HG02973 (cell line): ENCODE measurements at regions not wholly inside any gene's neighbourhood (a gene's known extent, or its start where the extent isn't known, plus 50 kb on each side); places are given as distances from the start of the nearest gene placed in this dataset.

Experiments
- ATAC-seq: cut with Tn5 transposase; IDR thresholded peaks from one replicate; pipeline ENCODE4 v1.9.1; 2021; ENCODE audit warnings: moderate library complexity; ENCODE audit not compliant: unreplicated experiment

GRCh38 chr18:67926929-67927864, 410.7 kb upstream of the DSEL start:
- no peak for ATAC-seq

DNA sequence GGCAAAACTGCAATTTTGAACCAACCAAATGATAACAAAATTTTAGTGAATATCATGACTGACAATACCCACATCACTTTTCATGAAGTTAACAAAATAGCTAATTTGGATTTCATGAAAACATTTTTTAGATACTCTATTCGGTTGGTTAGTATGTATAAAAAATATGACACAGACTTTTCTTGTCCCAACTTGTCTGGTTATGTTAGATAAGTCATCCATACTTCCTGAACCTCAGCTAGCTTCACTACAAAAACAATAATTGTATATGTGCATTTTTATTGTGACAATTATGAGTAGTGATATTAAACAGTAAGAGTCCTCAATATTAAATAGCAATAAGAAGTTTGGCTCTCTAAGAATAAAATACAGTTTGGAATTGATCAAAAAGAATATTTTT, 408.1 kb upstream of the DSEL start:
- no peak for ATAC-seq

DNA sequence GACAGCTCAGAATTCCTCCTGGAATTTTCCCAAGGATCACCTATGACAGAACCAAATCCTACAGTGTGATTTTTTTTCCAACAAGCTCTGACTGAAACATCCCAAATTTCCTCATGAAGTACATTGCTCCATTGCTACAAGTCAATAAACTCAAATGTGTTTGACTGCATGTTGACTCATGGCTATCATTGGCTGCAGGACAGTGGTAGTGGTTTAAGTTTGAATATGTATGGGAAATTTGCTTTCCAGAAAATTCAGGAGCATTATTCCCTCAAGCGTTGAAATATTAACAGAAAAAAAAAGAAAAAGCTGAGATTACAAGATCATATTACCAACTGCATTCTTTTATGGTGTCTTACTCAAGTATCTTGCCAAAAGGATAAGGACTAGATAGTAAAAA, 402.8 kb upstream of the DSEL start:
- ATAC-seq = no peak

DNA sequence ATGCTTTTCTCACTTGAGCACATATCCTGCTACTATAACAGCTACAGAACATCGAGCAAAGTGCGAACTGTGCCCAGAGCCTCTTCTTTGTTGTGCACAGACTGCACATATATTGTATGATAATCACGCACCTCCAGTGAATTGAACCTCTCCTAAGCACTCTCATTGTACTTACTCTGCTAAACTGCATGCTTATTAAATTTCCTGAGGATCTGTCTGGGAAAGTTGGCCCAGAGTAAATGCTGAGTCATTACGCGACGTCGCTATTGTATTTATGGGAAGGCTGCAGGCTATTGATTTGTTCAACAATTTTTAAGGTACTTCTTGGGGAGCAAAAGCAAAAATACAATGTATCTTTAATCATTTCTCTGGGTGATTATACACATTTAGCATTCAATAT, 399.6 kb upstream of the DSEL start:
- no peak for ATAC-seq

- no peak for ATAC-seq
Measured at GRCh38 chr18:67913040-67913439, 396.5 kb upstream of the DSEL start.

DNA sequence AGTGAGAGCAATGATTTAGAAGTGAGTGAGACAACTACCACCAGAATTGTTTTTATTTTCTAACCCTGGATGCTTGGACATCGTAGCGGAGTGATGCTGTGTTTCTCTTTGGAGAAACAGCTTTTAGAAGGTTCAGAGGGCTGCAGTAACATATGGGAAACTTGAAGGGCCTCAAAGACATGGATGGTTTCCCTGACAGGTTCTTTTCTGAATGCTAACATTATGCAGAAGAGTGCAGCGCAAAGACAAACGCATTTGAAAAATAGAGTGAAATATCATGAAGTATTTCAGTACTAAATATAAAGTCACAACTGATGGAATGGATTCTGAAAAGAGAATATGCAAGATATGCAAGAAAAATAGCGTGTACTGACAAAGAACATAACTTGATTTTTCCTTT, 385.1 kb upstream of the DSEL start:
- ATAC-seq = no peak

DNA sequence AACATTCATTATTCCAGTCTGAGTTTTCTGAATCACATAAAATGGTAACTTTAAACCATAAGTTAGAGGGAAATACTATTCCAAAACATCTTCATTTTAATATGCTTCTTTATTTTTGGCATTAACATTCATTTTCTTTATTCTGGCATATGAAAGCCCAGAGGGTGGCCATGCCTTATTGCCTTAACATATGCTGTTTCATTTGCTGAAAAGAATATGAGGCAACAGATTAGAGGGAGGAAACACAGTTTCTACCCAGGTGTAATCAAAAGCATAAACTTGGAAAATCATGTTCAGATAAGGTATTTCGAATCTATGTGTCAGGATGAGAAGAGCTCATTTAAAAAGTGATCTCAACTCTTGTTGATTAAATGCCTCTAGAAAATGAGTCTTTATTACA, 379.9 kb upstream of the DSEL start:
- no peak for ATAC-seq

- ATAC-seq = no peak
Measured at GRCh38 chr18:67893916-67894315, 377.4 kb upstream of the DSEL start.

DNA sequence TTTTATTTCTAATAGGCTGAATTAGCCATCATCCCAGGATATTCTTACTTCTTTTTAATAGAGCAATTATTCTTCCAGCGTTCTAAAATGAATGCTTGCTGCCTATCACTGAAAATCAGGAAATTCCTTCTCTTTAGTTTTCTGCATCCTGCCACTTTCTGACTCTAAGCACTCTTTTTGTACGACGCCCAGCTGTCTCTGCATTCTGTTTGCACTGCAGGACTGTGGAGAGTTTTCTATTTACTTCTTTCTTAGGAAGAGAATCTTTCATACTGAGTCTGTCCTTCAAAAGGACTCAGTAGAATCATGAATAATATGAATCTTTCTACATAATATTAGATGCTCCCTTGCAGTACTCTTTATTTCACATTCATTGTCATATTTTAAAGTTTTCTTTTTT, 360.4 kb upstream of the DSEL start:
- no peak for ATAC-seq

- no peak for ATAC-seq
Measured at GRCh38 chr18:67875944-67876343, 359.4 kb upstream of the DSEL start.

DNA sequence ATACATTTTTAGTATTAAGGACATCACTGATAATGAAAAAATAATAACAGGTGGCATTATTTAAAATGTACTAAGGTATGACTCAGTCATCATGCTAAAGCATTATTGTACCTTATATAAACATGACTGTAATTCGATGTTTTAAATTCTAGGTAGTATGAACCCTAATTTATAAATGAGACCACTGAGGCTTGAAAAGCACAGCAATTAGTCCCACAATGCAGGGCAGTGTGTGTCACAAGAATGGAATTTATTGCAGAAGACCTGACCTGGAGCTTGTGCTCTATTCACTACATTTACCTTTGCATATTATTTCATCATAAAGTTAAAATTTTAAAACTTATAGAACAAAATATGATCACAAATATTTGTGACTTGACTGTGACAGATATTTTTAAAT, 358.5 kb upstream of the DSEL start:
- ATAC-seq = no peak

GRCh38 chr18:67865400-67865799, 348.9 kb upstream of the DSEL start:
- no peak for ATAC-seq

DNA sequence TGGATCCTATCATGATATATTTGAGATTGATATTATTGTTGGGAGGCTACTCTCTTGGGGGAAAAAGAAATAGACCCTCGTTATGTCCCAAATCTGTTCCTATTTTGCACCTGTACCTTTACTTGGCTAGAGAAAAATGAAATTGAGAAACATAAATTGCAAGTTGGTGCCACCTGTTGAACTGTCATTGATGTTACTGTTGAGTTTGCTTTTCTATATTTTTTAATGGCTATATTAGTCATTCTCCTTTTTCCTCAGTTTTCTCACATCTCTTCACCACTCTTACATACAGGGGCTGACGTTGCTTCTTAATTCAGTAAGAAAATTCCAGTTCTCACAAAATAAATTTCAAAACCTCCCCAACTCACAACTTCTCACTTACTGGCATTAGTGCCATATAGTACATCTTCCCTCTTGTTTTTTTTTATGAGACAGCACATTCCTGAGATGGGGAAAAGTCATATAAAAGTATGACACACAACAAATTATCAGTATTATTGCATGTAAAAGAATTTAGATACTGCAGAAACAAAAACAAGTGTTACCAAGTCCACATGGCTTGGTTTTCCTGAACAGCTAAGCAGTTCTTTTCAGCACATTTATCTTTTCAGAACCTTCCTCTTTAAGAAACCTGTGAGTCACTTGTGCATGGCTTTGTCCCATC, 348.3 kb upstream of the DSEL start:
- no peak for ATAC-seq

DNA sequence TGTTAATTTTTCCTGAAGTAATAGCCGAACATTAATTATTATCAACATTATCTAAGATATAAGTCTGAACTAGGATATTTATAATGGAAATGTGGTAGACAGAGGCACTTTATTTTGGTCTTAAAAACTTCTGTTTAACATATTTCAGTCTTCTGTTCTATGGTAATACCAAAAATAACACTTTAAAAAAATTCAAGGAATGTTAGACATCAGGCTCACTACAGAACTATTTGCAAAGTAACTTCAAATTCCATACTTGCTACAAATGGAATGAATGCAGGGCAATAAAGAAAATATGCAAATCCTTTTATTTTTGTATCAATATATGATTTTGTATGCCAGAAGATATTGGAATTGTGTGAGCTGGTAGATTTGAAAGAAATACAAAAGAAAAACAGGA, 345.5 kb upstream of the DSEL start:
- ATAC-seq = no peak

- ATAC-seq = no peak
Measured at GRCh38 chr18:67854340-67854739, 337.8 kb upstream of the DSEL start.

GRCh38 chr18:67846422-67847098, 330.0 kb upstream of the DSEL start:
- ATAC-seq = no peak

DNA sequence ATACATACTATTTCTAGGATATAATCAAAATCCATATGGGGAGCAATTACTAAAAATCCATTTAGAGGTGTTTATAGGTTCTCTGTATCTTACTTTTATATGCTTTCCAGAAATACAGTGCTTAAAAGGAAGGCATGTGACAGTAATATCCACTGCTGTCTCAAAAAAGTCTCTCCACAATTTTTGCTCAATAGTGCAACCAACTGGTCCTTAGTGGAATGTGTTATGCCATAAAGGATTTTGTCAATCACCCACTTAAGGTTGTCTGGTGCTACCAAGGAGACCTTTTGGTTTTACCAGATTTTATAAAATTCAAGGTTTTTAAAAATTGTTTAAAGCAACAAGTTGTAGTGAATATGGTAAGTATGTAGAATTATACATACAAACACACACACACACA, 328.5 kb upstream of the DSEL start:
- ATAC-seq = no peak

- ATAC-seq = no peak
Measured at GRCh38 chr18:67840379-67840778, 323.9 kb upstream of the DSEL start.

GRCh38 chr18:67818432-67818831, 301.9 kb upstream of the DSEL start:
- no peak for ATAC-seq

DNA sequence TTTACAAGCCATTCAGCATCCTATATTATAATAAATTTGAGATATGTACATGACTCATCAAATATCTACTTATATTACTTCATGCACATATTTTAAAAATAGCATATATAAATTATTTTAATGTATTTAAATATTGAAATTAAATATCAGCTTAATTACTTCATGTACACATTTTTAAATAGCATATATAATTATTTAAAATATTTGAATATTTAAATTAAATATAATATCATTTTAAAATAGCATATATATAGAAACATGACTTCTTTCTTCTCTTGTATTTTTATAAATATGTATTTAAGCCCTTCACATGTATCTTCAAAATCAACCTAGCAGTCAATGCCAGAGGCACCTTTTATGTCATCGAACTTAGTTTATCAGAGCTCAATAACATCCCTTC, 298.8 kb upstream of the DSEL start:
- ATAC-seq = no peak

DNA sequence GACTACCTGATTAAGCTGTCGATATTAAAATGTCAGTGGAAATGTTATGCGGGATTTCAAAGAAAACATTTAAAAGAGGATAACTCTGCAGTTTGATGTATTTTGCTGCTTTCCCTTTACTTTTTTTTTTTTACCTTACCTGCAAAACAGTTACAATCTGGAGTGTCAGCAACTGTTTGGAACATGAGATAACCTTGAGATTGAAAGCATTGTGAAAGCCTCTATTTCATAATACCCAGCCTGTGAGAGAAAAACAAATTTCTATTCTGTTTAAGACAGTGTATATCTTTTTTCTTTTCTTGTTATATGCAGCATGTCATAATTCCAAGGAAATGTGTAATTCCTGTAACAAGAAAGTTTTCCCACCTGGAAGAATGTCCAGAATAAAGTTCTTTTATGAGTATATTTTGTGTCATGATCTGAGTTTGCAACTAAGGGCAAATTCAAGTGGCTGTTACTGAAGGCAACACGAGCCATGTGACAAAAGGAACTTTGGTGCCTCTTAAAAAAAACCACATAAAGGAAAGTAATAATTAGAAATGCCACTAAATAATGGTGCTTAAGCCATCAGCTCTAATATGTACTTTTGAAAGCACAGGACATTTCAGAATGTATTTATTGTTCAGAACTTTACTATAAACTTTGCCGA, 297.0 kb upstream of the DSEL start:
- no peak for ATAC-seq
